Activated CD4-positive, alpha-beta T cell treated with anti-CD3 and anti-CD28 coated beads, Interleukin-2, Interleukin-6, amounts not matched to agents 100 ng/mL and 50 ng/mL, durations not matched to agents 16 hours and 8 hours (primary cell): ENCODE measurements at regions not wholly inside any gene's neighbourhood (a gene's known extent, or its start where the extent isn't known, plus 50 kb on each side); places are given as distances from the start of the nearest gene placed in this dataset.
A peak's percentile ranks its signal among the peaks of the same experiment; 100 is the strongest.

Experiments
- DNase-seq: peaks from one replicate; pipeline ENCODE4 v3.0.0-alpha.2; 2020

DNA sequence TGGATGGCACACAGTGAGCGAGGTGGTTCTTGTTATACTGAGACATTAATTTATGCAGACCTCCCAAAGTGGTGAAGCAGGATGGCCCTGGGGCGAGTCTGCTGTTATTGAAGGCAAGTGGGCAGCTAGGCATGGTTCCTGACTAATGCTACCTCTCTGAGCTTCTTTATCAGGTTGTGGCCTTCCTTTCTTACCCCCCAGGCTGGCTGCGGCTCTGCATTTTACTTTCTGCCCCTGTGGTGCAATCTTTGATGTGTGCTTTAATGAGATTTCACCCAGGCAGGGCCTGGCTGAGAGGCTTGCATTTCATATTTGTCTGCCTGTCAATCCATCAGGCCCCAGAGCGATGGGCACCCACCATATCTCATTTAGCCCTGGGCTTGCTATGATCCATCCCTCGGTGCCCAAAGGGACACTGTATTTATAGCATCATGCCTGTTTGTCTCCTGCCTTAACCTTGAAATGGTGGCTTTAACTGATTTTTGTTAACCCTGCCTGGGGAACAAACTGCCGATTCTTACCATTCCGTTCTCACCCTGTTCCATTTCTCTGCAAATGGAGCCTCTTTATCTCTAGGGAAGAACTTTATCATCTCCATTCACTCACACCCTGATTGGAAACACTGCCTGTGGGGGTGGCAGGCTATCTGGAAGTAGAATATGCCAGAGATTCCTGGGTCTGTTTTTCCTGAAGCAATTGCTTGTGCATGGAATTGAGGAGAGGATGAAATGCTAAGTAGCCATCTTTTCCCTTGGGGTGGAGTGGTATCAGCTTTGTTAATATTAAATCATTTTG, 316.2 kb upstream of the THSD7B start:
- DNase-seq: no peak

DNA sequence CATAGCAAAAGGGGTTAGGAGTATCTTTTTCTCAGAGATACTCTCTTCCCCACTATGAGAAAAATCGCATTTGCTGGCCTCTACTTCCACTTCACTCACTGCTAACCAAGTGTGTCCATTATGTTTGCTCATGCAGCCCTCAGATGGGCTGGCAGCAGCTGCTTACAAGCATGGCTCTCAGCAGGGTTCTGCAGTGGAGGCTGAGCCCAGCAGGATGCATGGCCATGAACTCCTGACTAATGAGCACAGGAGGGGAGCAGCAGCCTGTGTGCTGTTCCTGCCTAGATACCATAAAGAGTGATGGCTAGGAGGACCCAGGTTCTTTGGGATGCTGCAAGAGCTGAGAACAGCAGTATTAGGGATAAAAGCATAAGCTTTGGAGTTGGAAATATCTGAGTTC, 316.9 kb upstream of the THSD7B start:
- DNase-seq: no peak

DNA sequence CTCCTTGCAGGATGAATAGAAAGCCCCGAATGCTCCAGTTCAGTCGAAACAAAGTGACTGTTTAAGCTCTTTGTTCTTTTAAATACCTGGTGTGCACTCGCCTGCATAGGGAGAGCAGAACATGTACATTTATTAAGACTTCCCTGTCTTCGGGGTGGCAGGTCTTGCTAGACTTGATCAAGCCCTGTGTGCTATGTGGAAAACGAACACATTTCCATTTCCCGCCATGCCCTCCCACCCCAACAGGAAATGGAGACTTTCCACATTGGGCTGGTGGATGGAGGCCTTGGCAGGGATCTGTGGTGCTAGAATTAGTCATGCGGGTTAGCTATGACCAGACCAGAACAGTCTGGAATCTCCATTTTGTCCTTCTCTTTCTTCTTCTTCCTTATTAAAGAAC, 321.0 kb upstream of the THSD7B start:
- no peak for DNase-seq

DNA sequence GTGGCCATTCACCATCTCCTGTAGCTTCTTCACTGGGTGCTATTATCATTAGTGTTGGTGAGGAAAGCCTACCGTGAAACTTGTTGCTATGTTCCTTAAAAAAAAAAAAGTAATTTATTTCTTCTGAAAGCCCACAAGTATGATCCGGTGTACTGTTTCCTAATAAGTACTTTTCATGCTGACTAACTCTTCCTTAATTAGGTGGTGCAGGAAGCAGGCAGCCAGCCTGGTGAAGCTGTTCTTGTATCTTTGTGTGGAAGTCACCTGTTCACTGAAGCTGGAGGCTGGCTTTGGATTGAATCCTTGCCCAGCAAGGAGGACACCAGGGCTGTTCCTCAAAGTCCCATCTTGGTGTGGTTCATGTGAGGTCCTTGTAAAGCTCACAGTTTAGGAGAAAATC, 321.7 kb upstream of the THSD7B start:
- DNase-seq: no peak

DNA sequence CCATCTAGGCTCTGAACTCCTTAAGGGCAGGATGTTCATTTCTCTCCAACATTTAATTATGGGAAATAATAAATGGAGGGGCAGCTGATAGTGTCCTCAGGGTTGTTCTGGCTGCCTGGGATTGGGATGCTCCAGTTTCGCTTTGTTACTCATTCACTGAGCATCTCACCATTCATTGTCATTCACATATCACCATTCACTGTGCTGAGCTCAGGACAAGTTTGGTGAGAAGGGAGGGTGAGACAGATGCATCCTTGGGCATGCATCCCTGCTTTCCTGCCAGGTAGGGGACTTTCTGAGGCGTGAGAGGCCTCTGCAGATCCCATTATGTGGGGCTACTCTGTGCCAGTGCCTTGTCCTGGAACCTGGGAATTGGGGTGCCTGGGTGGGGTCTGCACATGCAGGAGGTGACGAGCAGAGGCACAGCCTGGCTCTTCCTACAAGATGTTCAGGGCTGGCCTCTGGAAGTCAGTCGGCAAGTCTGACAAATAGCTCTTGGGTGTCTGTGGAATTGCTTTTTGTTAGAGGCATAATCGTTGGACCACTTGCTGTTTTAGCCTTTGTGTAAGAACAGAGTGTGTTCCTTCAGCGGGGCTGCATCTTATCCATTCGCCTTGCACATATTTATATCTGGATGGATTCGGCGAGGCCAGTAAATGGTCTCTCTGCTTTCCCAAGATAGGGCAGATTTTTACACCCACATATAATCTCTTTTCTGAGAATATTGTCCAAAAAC, 323.2 kb upstream of the THSD7B start:
- no peak for DNase-seq

DNA sequence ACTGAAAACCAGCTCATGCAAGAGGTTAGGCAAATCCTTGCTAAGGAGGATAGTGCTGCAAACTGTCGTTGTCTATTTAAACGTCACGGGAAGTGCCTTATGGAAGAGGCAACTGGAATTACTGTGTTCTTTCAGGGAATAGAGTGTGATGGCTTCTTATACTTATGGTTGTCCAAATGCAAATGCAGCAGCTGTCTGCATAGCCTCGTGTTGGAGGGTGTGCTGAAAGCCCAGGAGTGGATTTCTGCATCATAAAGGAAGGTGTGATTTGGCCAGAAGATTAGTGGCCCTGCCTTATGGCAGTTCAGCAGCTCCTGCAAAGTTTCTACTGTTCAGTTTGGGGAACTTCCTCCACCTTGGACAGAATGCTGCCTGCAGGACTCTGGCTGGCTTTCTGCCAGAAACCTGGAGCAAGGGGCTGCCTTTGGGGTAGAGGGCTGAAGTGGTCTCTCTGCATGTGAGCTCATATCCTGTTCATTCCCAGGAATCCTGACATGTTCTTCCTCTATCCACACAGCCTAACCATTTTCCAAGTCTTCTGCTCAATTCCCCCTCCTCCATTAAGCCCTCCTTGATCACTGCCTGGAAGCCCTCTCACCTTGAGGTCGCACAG, 321.2 kb upstream of the CXCR4 start:
- no peak for DNase-seq

DNA sequence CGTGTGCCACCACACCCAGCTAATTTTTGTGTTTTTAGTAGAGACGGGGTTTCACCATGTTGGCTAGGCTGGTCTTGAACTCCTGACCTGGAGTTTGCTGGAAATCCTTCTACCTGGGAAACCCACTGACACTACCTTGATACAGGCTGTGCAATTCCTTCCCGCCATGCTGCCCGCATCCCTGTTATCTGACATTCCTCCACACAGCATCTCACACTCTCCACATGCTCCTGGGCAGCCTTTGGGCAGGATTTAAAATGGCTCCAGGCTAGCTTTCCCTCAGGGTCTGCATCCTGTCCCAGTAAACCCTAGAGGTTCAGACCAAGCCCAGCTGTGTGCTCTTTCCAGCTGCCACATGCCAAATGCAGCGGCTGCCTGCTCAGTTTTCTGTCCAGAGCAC, 319.5 kb upstream of the CXCR4 start:
- no peak for DNase-seq

DNA sequence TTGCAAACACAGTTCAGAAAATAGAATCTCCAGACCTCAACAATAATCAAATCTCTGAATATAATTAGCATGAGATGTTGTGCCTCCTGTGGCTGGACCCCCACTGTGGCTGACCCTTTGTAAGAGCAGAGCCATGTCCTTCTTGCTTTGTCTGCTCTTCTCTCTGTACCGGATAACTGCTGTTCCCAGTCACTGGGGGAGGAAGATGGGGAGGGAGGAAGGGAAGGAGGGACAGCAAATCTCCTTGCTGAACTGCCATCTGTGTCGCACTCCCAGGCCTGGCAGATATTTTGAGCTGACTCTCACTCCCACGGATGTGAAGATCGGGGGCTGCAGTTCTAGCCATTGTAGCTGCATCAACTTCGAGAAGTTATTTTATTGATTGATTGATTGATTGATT, 319.0 kb upstream of the CXCR4 start:
- DNase-seq: no peak

DNA sequence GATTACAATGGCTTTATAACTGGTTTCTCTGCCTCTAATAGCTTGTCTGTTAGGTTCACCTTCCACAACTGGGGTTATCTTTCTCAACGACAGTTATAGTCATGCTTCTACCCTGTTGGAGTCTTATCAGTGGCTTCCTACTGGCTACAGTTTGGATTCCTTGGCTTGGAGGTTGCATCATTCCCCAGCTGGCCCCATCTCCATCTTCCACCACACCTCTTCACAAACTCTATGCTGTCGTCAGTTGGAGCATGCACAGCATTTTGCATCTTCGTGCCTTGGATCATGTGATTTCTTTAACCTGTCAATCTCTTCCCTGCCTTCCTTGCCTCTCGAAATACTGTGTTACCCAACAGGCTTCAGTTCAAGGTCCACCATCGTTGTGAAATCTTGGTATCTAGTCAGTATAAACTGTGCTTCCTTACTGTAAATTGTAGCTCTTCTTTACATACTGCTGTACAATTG, 316.3 kb upstream of the CXCR4 start:
- no peak for DNase-seq

DNA sequence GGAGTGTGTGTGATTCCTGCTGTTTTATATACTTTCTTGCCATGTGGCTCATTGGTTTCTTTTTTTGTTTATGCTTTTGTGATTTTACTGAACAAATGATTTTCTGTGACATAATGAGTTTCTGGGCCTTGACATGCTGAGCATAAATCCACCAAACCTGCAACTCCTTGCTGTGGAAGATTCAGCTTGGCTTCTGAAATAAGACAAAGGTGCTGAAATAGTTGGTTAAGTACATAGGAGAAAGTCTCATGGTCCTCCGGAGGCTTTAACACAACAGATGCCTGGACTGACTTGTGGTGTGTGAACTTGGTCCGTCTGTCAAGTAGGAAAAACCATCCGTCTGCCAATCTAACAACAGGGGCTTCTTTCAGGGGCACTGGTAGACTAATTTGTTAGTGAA, 315.3 kb upstream of the CXCR4 start:
- no peak for DNase-seq

DNA sequence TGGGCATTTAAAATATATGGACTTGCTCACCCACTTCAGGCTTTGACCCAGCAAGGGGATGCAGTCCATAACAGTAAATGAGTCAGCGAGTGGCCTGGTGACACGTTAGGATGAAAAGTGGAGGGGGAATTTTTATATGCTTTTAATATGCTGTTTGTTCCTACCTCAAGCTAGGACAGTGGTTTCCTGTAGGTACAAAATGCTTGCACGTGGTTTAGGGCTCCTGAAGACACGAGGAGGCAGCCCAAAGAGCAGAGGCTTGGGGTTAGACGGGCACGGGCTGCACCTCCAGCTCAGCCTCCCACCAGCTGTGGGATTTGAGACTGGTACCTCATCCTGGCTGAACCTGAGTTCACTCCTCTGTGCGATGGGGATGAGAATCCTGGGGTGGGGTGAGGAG, 306.2 kb upstream of the CXCR4 start:
- DNase-seq: no peak

DNA sequence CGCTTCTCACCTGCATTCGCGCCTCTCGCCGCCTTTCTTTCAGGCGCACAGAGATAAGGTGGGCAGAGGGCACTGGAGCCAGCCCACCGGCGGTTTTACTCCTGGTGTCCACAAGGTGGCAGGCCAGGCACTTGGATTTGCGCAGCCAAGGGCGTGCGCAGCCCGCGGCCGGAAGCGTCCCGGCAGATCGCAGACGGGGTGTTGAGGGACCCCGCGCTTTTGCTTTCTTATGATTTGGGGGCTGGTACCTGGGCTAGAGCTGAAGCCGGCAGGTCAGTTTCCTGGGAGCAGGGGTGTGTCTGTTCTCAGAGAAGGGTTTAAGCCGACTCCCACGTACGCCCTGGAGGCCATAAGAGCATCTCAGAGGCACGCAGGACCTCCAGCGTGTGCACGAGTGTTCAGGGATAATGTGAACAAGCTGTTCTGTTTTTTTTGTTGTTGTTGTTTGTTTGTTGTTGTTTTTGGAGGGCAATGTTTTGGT, 305.6 kb upstream of the CXCR4 start:
- DNase-seq: peak; percentile 90

DNA sequence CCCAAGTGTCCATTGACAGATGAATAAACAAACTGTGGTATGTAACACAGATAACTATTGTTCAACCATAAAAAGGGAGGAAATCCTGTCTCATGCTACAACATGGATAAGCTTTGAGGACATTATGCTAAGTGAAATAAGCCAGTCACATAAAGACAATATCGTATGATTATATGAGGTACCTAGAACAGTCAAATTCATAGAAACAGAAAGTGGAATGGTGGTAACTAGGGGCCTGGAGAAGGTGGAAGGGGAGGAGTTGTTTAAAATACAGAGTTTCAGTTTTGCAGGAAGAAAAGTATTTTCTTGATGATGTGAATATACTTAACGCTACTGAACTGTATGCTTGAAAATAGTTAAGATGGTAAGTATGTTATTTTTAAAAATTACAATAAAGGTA, 304.6 kb upstream of the CXCR4 start:
- DNase-seq: peak; percentile 34

DNA sequence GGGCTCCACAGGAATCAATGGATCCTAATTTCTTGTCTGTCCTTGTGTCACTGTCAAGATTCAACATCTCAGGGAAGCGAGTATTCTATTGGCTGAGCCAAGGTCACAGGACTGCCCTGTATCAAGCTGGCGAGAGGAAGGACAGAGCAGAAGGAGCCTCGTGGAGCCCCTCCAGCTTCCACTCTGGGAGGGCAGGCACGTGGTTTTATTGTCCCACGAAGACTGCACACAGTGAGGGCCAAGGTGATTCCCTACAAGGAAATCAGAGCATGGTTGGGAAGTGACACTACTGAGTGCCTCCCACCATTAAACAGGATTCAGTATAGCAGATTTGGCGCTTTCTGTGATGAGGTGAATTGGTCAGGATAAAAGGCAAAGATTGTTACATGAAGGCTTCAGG, 302.4 kb upstream of the CXCR4 start:
- DNase-seq: no peak

DNA sequence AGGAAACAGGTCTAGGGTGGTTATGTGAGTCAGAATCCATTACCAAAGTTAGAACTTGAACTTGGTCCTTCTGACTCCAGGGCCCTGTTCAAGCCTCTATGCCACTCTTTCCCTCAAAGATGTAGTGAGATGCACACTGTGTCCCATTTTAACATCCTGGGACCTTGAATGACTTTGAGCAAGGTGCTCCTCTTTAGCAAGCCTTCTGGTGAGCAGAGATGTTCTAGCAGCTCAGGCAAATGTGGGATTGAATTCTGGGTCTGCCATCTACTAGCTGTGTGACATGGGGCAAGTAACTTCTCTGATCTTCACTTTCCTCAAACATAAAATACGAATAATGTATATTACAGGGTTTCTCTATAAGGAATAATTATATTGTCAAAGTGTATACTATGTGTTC, 294.0 kb upstream of the CXCR4 start:
- DNase-seq: no peak

DNA sequence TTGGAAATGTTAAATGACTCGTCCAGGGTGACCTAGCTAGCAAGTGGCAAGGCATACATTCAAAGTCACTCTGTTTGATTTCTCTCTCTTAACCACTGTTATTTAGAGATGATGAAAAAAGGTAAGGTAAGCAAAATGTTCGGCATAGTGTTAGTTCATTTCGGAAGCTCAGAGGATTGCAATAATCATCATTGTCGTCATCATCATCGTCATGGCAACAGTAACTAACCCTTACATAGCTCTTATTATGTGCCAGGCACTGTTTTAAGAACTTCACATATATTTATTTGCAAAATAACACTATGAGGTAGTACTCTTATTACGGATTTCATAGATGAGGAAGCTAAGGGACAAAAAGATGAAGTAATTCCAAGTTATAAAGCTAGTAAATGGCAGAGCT, 292.7 kb upstream of the CXCR4 start:
- DNase-seq: no peak

DNA sequence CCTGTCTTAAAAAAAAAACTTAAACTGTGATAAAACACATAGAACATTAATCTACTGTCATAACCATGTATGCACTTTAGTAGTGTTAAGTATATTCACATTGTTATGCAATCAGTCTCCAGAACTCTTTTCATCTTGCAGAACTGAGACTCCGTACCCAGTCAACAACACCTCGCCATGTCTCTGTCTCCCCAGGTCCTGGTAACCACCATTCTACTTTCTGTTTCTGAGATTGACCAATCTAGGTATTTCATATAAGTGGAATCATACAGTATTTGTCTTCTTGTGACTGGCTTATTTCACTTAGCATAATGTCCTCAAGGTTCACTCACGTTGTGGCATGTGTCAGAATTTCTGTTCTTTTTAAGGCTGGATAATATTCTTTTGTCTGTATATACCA, 290.8 kb upstream of the CXCR4 start:
- DNase-seq: no peak

DNA sequence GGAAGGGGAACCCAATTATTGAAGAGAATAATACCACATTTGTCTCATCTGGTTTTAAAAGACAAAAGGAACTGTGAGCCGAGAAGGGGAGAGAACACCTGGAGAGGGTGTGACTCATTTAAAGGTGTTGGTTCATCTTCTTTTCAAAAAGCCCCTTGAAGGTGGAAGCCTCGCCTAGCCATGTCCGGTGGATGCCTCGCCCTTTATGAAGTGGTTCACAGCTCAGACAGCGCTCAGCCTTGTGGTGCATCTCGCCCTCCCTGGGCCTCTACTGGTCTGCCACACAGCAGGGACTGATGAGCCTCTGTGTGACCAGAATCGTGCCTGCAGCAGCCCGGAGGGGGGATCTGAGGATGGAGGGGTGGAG, 290.0 kb upstream of the CXCR4 start:
- DNase-seq: no peak

DNA sequence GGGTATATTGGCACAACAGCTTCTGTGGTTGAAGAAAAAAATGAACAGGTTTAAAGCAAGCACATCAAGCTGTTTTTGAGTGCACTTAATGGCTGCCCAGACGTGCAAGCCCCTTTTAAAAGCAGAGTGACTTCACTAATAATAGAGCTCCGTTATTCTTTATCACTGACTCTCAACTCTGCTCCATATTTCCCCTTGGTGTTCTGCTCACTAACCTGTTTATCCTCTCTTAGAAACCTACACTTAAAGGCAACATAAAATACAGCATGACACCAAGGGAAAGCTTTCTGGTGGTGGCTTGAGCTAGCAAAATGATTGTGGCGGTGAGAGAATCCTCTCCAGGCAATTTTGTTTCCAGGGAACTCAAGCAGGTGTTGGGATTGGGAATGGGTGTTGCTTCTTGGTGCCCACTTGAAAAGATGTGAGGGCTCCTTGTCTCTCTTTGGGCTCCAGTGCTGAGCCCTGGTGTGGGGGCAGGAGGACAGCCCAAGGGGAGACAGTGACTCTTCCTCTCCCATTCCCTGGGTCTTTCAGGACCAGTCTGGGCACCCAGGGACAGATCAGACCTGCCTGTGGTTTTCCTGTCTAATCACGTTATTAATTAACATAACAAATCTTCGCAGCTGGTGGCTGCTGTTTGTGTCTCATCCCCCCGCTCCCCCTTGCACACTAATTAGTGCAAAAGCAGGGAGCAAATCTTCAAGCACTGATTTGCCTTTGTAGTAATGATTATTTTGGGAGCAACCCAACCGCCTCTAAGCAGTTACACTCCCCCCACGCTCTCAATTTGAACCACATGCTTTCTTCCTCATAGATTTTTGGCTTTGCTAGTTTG, 289.4 kb upstream of the CXCR4 start:
- no peak for DNase-seq

DNA sequence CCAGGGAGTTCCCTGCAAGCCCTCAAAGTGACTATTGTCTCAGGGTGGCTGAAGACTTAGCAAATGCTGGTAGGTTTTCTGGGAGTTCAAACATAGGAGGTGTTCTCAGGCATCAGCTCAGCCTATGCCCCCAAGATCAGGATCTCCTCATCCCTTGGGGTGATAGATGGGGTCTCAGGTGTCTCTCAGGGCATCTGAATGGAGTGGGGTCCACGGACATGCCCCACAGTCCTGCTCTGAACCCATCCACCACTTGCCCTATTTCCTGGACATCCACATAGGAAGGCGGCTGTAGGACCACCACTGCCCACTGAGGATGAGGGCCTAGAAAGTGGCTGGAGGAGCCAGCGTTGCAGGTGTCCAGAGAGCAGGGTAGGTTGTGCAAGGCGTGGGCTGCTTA, 287.0 kb upstream of the CXCR4 start:
- DNase-seq: no peak

DNA sequence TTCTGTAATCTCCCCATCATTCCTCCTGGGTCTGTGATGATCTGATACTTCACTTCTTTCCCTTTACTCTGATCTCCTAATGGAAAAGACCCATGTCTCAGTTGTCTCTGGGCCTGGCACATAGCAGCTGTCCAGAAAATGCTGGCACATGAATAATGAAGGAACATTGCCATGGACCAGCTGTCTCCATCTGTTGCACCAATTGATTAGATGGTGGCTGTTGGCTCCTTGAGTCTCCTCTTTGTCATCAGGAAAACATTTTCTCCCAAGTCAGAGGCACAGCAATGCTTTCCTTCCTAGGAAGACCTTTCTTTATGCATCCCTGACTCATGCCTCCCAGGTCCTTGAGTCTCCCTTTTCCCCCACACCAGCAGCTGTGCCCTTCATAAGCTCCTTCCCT, 286.2 kb upstream of the CXCR4 start:
- DNase-seq: no peak

DNA sequence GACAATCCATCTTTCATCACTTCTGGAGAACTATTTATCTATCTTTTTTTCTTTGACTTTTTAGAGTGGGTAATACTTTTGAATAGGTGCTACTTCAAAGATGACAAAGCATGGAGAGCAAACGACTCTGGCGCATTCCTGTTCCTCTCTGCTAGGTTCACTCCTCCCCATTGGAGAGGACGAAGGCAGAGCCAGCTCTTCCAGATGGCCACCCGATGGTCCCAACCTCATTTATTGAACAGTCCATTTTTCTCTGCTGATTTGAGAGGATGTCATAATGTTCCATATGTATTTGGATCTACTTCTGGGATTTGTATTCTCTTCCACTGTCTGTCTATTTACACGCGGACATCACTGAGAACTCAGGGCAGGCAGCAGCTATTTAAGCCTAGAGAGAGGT, 284.3 kb upstream of the CXCR4 start:
- DNase-seq: no peak

DNA sequence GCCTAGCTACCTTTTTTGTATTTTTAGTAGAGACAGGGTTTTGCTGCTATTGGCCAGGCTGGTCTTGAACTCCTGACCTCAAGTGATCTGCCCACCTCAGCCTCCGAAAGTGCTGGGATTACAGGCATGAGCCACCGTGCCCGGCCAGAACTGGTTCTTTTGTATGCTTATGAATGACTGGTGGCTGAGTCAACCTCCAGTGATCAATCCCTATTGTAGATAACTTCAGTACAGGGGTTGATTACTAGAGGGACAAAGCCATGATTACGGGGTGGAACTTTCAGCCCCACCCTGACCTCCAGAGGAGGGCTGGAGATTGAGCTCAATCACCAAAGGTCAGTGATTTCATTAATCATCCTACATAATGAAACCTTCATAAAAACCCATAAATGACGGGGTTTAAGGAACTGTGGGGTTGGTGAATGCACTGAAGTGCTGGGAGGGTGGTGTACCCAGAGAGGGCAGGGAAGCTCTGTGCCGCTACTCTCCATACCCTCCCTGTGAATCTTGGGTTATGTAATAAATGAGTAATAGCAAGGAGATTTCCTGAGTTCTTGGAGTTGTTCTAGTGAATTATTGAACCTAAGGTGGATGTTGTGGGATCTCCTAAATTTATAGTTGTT, 281.8 kb upstream of the CXCR4 start:
- DNase-seq: no peak
